Rectal smooth muscle tissue (tissue), 1 donor: ENCODE measurements at regions not wholly inside any gene's neighbourhood (a gene's known extent, or its start where the extent isn't known, plus 50 kb on each side); places are given as distances from the start of the nearest gene placed in this dataset.
"Not testable (repeated sequence)": the region's sequence is repeated elsewhere in the genome, so short reads cannot be mapped to it uniquely, and the experiment has no call there.

Experiments used
- H3K27ac ChIP-seq: one replicate; pipeline ENCODE4 v1.7.0; 2013; ENCODE audit warnings: low read depth, low read length, inconsistent platforms
- H3K27me3 ChIP-seq: one replicate; pipeline ENCODE4 v1.7.0; 2013; ENCODE audit warnings: low read length; ENCODE audit not compliant: control insufficient read depth, insufficient read depth
- H3K36me3 ChIP-seq: one replicate; pipeline ENCODE4 v1.7.0; 2013; ENCODE audit warnings: low read length; ENCODE audit not compliant: control insufficient read depth, insufficient read depth
- H3K4me1 ChIP-seq: one replicate; pipeline ENCODE4 v1.7.0; 2013; ENCODE audit warnings: low read length; ENCODE audit not compliant: control insufficient read depth, insufficient read depth
- H3K4me3 ChIP-seq: one replicate; pipeline ENCODE4 v1.7.0; 2013; ENCODE audit warnings: low read length
- H3K9ac ChIP-seq: one replicate; pipeline ENCODE4 v1.7.0; 2013; ENCODE audit warnings: low read length

GRCh38 chr15:93803421-93804152 lies 427.8 kb upstream of the MCTP2 start:
- Histone ChIP-seq H3K27ac (no peak overlapping the region), H3K4me3 (no peak overlapping the region), H3K36me3 (no peaks in the 10 kb centered on the region), H3K27me3 (no peaks in the 10 kb centered on the region), H3K9ac (no peak overlapping the region), H3K4me1 (no peaks in the 10 kb centered on the region)

- H3K4me3 ChIP-seq: no peak overlapping the region
- H3K4me1 ChIP-seq: no peaks in the 10 kb centered on the region
- H3K36me3 ChIP-seq: no peaks in the 10 kb centered on the region
- no peaks in the 10 kb centered on the region for H3K27me3 ChIP-seq
- no peak overlapping the region for H3K27ac ChIP-seq
- H3K9ac ChIP-seq: no peak overlapping the region
Measured at GRCh38 chr15:93801206-93801605, 430.2 kb upstream of the MCTP2 start.

- Histone ChIP-seq H3K27ac (no peak overlapping the region), H3K36me3 (no peaks in the 10 kb centered on the region), H3K9ac (no peak overlapping the region), H3K4me3 (no peak overlapping the region), H3K4me1 (no peaks in the 10 kb centered on the region), H3K27me3 (no peaks in the 10 kb centered on the region)
Measured at GRCh38 chr15:93800805-93801204, 430.6 kb upstream of the MCTP2 start.

GRCh38 chr15:93789441-93789840 lies 441.9 kb upstream of the MCTP2 start:
- no peak overlapping the region for H3K4me3 ChIP-seq
- no peaks in the 10 kb centered on the region for H3K4me1 ChIP-seq
- H3K27ac ChIP-seq: no peak overlapping the region
- no peak overlapping the region for H3K9ac ChIP-seq
- no peaks in the 10 kb centered on the region for H3K27me3 ChIP-seq
- no peaks in the 10 kb centered on the region for H3K36me3 ChIP-seq

GRCh38 chr15:93780073-93780472 lies 451.3 kb upstream of the MCTP2 start:
- Histone ChIP-seq H3K36me3 (no peaks in the 10 kb centered on the region), H3K9ac (no peak overlapping the region), H3K27ac (no peak overlapping the region), H3K27me3 (no peaks in the 10 kb centered on the region), H3K4me1 (no peaks in the 10 kb centered on the region), H3K4me3 (no peak overlapping the region)

DNA sequence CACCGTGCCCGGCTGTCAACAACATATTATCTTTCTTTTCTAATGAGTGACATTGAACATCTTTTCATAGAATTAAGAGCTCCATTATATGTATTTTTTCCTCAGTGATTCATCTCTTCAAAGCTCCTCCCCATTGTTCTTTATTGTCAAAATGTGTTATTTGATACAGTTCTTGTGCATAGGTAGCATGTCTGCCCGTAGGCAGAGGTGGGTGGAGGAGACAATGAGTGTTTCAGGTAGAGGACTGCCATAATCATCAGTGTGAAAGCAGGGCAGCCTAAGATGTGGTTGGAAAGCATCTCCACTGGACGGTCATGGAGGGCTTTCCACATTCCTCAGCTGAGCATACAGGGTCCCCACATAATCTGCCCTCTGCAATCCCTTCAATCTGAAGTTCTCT lies 452.0 kb upstream of the MCTP2 start:
- no peak overlapping the region for H3K4me3 ChIP-seq
- H3K36me3 ChIP-seq: no peaks in the 10 kb centered on the region
- H3K27ac ChIP-seq: no peak overlapping the region
- no peaks in the 10 kb centered on the region for H3K27me3 ChIP-seq
- H3K9ac ChIP-seq: no peak overlapping the region
- no peaks in the 10 kb centered on the region for H3K4me1 ChIP-seq

GRCh38 chr15:93771196-93772030 lies 459.9 kb upstream of the MCTP2 start:
- no peak overlapping the region for H3K4me3 ChIP-seq
- H3K4me1 ChIP-seq: no peaks in the 10 kb centered on the region
- no peaks in the 10 kb centered on the region for H3K36me3 ChIP-seq
- H3K27ac ChIP-seq: no peak overlapping the region
- no peaks in the 10 kb centered on the region for H3K27me3 ChIP-seq
- H3K9ac ChIP-seq: no peak overlapping the region

GRCh38 chr15:93770788-93771187 lies 460.6 kb upstream of the MCTP2 start:
- H3K27me3 ChIP-seq: no peaks in the 10 kb centered on the region
- no peaks in the 10 kb centered on the region for H3K36me3 ChIP-seq
- no peaks in the 10 kb centered on the region for H3K4me1 ChIP-seq

GRCh38 chr15:93762036-93762435 lies 469.3 kb upstream of the MCTP2 start:
- H3K27ac ChIP-seq: no peak overlapping the region
- no peaks in the 10 kb centered on the region for H3K36me3 ChIP-seq
- H3K9ac ChIP-seq: no peak overlapping the region
- H3K4me3 ChIP-seq: no peak overlapping the region
- H3K27me3 ChIP-seq: no peaks in the 10 kb centered on the region
- no peaks in the 10 kb centered on the region for H3K4me1 ChIP-seq

More at GRCh38 chr15:93770788-93771187, 460.6 kb upstream of the MCTP2 start:
- Histone ChIP-seq H3K4me3 (no peak overlapping the region), H3K27ac (no peak overlapping the region), H3K9ac (no peak overlapping the region)

GRCh38 chr15:93759629-93760028 lies 471.7 kb upstream of the MCTP2 start:
- Histone ChIP-seq H3K27ac (no peak overlapping the region), H3K27me3 (no peaks in the 10 kb centered on the region), H3K4me1 (no peaks in the 10 kb centered on the region), H3K9ac (no peak overlapping the region), H3K4me3 (no peak overlapping the region), H3K36me3 (no peaks in the 10 kb centered on the region)

DNA sequence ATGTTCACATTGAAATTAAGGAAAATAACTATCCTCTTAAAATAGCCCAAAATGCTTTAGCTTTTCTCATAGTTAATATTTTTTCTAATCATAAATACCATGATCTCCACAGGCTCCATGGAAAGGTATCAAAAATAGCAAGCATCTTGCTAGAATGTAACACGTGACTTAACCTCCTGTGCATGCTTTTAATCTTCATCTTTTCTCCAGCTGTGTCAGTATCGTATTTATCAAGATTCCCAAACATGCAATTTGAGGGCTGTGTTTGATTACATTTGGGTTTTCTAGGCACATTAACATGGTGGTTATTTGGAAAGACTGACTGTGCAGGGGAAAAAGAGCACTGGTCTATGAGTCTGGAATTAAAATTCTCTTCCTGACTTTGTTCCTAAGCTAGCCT lies 472.5 kb upstream of the MCTP2 start:
- no peaks in the 10 kb centered on the region for H3K36me3 ChIP-seq
- H3K27me3 ChIP-seq: no peaks in the 10 kb centered on the region
- H3K4me1 ChIP-seq: no peaks in the 10 kb centered on the region
- H3K27ac ChIP-seq: no peak overlapping the region
- no peak overlapping the region for H3K4me3 ChIP-seq
- H3K9ac ChIP-seq: no peak overlapping the region

DNA sequence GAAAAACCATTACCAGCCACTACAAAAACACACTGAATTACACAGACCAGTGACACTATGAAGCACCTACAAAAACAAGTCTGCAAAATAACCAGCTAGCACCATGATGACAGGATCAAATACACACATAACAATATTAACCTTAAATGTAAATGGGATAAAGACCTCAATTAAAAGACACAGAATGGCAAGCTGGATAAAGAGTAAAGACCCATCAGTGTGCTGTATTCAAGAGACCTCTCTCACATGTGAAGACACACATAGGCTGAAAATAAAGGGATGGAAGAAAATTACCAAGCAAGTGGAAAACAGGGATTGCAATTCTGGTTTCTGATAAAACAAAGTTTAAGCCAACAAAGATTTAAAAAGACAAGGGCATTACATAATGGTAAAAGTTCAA lies 482.7 kb upstream of the MCTP2 start:
- no peaks in the 10 kb centered on the region for H3K4me1 ChIP-seq
- no peak overlapping the region for H3K9ac ChIP-seq
- no peaks in the 10 kb centered on the region for H3K36me3 ChIP-seq
- H3K27me3 ChIP-seq: no peaks in the 10 kb centered on the region
- H3K27ac ChIP-seq: no peak overlapping the region
- H3K4me3 ChIP-seq: no peak overlapping the region

GRCh38 chr15:93734976-93735375 lies 496.4 kb upstream of the MCTP2 start:
- not testable (repeated sequence) for H3K27me3 ChIP-seq, H3K9ac ChIP-seq, H3K27ac ChIP-seq, H3K4me1 ChIP-seq, H3K4me3 ChIP-seq, H3K36me3 ChIP-seq
